Ishikawa (cell line): ENCODE measurements at regions not wholly inside any gene's neighbourhood (a gene's known extent, or its start where the extent isn't known, plus 50 kb on each side); places are given as distances from the start of the nearest gene placed in this dataset.

ENCODE experiments used
- CEBPB ChIP-seq: IDR thresholded peaks from 2 replicates; pipeline ENCODE4 v1.6.1; 2012
- TEAD4 ChIP-seq: IDR thresholded peaks from 2 replicates; pipeline ENCODE4 v1.6.1; 2012
- TF ChIP-seq, protein P1 (sequence below): IDR thresholded peaks from 2 replicates; pipeline ENCODE4 v1.6.1; 2012
- TF ChIP-seq, protein P2 (sequence below): IDR thresholded peaks from 2 replicates; pipeline ENCODE4 v1.6.1; 2012; ENCODE audit warnings: low read depth, mild to moderate bottlenecking

DNA sequence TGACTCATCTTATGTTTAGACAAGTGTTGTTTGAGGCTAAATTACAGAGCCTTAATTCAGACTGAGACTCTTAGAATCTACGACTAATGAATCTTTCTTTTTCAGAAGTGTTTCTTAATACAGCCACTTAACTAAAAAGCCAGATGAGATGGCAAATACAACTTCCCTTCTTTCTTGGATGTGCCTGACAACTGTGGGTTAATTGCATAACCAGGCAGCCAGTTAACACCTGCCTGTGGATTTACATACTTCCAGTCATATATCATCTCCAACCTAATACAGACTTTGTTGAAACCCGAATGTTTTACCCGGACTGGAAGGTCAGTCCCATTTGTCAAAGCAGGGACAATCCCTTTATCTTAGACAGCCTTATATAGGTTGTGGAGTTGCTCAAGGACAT, 297.6 kb downstream of the VPS13C start:
- TF ChIP-seq TEAD4 (no peak), CEBPB (no peak)
- TF ChIP-seq, protein P1, sequence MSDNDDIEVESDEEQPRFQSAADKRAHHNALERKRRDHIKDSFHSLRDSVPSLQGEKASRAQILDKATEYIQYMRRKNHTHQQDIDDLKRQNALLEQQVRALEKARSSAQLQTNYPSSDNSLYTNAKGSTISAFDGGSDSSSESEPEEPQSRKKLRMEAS = no peak
- TF ChIP-seq, protein P2, sequence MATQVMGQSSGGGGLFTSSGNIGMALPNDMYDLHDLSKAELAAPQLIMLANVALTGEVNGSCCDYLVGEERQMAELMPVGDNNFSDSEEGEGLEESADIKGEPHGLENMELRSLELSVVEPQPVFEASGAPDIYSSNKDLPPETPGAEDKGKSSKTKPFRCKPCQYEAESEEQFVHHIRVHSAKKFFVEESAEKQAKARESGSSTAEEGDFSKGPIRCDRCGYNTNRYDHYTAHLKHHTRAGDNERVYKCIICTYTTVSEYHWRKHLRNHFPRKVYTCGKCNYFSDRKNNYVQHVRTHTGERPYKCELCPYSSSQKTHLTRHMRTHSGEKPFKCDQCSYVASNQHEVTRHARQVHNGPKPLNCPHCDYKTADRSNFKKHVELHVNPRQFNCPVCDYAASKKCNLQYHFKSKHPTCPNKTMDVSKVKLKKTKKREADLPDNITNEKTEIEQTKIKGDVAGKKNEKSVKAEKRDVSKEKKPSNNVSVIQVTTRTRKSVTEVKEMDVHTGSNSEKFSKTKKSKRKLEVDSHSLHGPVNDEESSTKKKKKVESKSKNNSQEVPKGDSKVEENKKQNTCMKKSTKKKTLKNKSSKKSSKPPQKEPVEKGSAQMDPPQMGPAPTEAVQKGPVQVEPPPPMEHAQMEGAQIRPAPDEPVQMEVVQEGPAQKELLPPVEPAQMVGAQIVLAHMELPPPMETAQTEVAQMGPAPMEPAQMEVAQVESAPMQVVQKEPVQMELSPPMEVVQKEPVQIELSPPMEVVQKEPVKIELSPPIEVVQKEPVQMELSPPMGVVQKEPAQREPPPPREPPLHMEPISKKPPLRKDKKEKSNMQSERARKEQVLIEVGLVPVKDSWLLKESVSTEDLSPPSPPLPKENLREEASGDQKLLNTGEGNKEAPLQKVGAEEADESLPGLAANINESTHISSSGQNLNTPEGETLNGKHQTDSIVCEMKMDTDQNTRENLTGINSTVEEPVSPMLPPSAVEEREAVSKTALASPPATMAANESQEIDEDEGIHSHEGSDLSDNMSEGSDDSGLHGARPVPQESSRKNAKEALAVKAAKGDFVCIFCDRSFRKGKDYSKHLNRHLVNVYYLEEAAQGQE = no peak
